DND-41 (cell line): ENCODE measurements at regions not wholly inside any gene's neighbourhood (a gene's known extent, or its start where the extent isn't known, plus 50 kb on each side); places are given as distances from the start of the nearest gene placed in this dataset.

Experiments used
- ATAC-seq: fragments of 200-7000 bp; cut with Tn5 transposase; 3 replicates; pipeline ENCODE4 v1.9.1; 2021; ENCODE audit warnings: low read depth; ENCODE audit not compliant: insufficient read depth
- DNase-seq: peaks from one replicate; pipeline ENCODE4 v3.0.0-alpha.2; 2020
- H2AFZ ChIP-seq: 2 replicates; pipeline ENCODE4 v1.6.0; 2012; ENCODE audit warnings: low read depth, low read length
- H3K27ac ChIP-seq: 2 replicates; pipeline ENCODE4 v1.5.1; 2012; ENCODE audit warnings: low read length, inconsistent platforms
- H3K27me3 ChIP-seq: fragments of 200-600 bp; sonication (generic); 2 replicates; pipeline ENCODE4 v1.6.0; 2012; ENCODE audit warnings: low read length, mild to moderate bottlenecking, inconsistent platforms; ENCODE audit not compliant: insufficient read depth, poor library complexity
- H3K36me3 ChIP-seq: 2 replicates; pipeline ENCODE4 v1.5.1; 2012; ENCODE audit warnings: low read length, inconsistent platforms; ENCODE audit not compliant: insufficient read depth
- H3K4me1 ChIP-seq: 2 replicates; pipeline ENCODE4 v1.5.1; 2012; ENCODE audit warnings: mild to moderate bottlenecking, low read length; ENCODE audit not compliant: insufficient read depth
- H3K4me2 ChIP-seq: 2 replicates; pipeline ENCODE4 v1.6.0; 2012; ENCODE audit warnings: mild to moderate bottlenecking, moderate library complexity, low read length, inconsistent platforms; ENCODE audit not compliant: insufficient read depth
- H3K4me3 ChIP-seq, 2 experiments: fragments of 200-600 bp in 1 of 2; shearing (Covaris generic) in 1 of 2; 2 replicates each; pipeline ENCODE4 v1.5.1; 2012 to 2016; ENCODE audit warnings: inconsistent platforms in 2 of 2, low read length in 2 of 2, mild to moderate bottlenecking in 2 of 2, low read depth in 1 of 2, moderate library complexity in 1 of 2
- H3K79me2 ChIP-seq: 2 replicates; pipeline ENCODE4 v1.6.0; 2012; ENCODE audit warnings: low read length, inconsistent platforms; ENCODE audit not compliant: insufficient read depth
- H3K9ac ChIP-seq: 2 replicates; pipeline ENCODE4 v1.6.0; 2012; ENCODE audit warnings: low read depth, mild to moderate bottlenecking, inconsistent platforms, low read length, moderate library complexity
- H3K9me3 ChIP-seq: 2 replicates; pipeline ENCODE4 v1.5.1; 2012; ENCODE audit warnings: low read length, moderate library complexity, mild to moderate bottlenecking, inconsistent platforms; ENCODE audit not compliant: insufficient read depth, severe bottlenecking
- H4K20me1 ChIP-seq: 2 replicates; pipeline ENCODE4 v1.6.0; 2012; ENCODE audit warnings: low read length; ENCODE audit not compliant: insufficient read depth
- EZH2 ChIP-seq: IDR thresholded peaks from 3 replicates; pipeline ENCODE4 v1.6.1; 2012; ENCODE audit warnings: borderline replicate concordance, low read depth, mild to moderate bottlenecking, moderate library complexity, low read length, inconsistent platforms; ENCODE audit not compliant: severe bottlenecking
- TF ChIP-seq, protein P1 (sequence below): IDR thresholded peaks from 2 replicates; pipeline ENCODE4 v1.5.1; 2012; ENCODE audit warnings: borderline replicate concordance, low read length, moderate library complexity, mild to moderate bottlenecking; ENCODE audit not compliant: poor library complexity, severe bottlenecking; ENCODE audit errors: extremely low read depth

DNA sequence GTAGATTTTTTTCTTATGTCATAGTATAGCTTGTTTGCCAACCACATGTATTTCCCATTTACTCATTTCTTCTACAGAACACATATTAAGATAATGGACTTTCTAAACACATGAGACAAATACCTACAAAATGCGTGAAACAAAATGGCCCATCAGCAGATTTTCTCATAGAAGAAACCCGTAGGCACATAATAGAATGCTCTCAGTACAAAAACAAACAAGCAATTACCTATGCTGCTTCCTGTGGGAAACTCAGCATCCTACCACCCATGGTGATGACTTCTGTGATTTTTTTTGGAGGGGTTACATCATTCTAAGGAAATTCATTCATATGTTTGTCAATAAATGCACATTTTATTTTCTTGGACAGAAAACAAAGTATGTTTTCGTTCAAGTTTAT lies 343.6 kb downstream of the SPRY1 start:
- Histone ChIP-seq H4K20me1 (no peaks in the 10 kb centered on the region), H3K4me1 (no peaks in the 10 kb centered on the region), H3K9ac (no peak overlapping the region), H3K36me3 (no peaks in the 10 kb centered on the region), H3K4me3 (no peak overlapping the region), H3K9me3 (no peaks in the 10 kb centered on the region), H3K4me2 (no peak overlapping the region), H3K79me2 (no peaks in the 10 kb centered on the region), H3K27ac (no peak overlapping the region), H3K27me3 (no peaks in the 10 kb centered on the region), H2AFZ (no peak overlapping the region)
- TF ChIP-seq EZH2 = no peak
- TF ChIP-seq, protein P1, sequence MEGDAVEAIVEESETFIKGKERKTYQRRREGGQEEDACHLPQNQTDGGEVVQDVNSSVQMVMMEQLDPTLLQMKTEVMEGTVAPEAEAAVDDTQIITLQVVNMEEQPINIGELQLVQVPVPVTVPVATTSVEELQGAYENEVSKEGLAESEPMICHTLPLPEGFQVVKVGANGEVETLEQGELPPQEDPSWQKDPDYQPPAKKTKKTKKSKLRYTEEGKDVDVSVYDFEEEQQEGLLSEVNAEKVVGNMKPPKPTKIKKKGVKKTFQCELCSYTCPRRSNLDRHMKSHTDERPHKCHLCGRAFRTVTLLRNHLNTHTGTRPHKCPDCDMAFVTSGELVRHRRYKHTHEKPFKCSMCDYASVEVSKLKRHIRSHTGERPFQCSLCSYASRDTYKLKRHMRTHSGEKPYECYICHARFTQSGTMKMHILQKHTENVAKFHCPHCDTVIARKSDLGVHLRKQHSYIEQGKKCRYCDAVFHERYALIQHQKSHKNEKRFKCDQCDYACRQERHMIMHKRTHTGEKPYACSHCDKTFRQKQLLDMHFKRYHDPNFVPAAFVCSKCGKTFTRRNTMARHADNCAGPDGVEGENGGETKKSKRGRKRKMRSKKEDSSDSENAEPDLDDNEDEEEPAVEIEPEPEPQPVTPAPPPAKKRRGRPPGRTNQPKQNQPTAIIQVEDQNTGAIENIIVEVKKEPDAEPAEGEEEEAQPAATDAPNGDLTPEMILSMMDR = no peak
- no peak for DNase-seq
- ATAC-seq = no peak

DNA sequence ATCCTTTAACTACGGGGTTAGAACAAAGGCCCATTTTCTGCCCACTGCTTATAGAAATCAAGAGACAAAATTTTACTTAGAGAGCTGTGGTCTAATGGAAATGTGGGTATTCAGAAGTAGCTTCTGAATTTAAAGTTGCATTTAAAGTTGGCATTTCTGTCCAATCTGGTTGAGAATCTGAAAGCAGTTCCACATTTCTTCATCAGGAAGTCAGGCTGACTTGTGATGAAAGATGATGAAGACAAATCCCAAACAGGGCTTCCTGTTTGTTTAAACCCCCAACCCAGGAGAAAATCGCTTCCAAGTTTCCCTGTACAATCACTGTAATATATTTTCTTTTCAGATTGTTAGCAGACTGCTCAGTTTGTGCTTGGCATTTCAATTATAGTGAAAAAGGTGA lies 345.3 kb downstream of the SPRY1 start:
- Histone ChIP-seq H3K79me2 (no peaks in the 10 kb centered on the region), H3K36me3 (no peaks in the 10 kb centered on the region), H3K9ac (no peak overlapping the region), H3K27me3 (no peaks in the 10 kb centered on the region), H3K4me2 (no peak overlapping the region), H2AFZ (no peak overlapping the region), H3K9me3 (no peaks in the 10 kb centered on the region), H3K27ac (no peak overlapping the region), H4K20me1 (no peaks in the 10 kb centered on the region), H3K4me3 (no peak overlapping the region), H3K4me1 (no peaks in the 10 kb centered on the region)
- TF ChIP-seq, protein P1 = no peak
- TF ChIP-seq EZH2 = no peak
- DNase-seq (no peak), ATAC-seq (no peak)

DNA sequence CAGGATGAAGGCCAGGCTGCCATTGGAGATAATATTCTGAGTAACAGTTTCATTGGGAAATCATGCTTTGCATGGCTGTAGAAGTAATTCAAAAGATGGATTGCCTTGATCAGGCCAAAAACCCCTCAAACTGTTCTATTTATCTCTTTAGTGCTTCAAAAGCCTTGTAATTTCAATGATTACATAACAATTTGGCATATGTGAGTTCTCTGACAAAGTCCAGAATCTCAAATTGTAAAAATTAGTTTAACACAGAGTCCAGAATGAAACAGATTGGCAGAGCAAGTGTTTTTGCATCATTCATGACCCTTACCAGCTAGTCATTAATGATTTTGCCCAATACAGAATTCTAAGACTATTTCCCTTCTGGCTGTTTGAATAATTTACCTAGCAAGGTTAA lies 347.3 kb downstream of the SPRY1 start:
- ATAC-seq (no peak), DNase-seq (no peak)
- no peak overlapping the region for H3K4me2 ChIP-seq
- no peaks in the 10 kb centered on the region for H3K27me3 ChIP-seq
- H2AFZ ChIP-seq = no peak overlapping the region
- no peaks in the 10 kb centered on the region for H4K20me1 ChIP-seq
- no peaks in the 10 kb centered on the region for H3K9me3 ChIP-seq
- no peaks in the 10 kb centered on the region for H3K79me2 ChIP-seq
- no peak overlapping the region for H3K4me3 ChIP-seq
- H3K9ac ChIP-seq = no peak overlapping the region
- H3K36me3 ChIP-seq = no peaks in the 10 kb centered on the region
- no peak overlapping the region for H3K27ac ChIP-seq
- TF ChIP-seq, protein P1 = no peak
- TF ChIP-seq EZH2 = no peak
- H3K4me1 ChIP-seq = no peaks in the 10 kb centered on the region
